SJSA1 (cell line): ENCODE measurements at regions not wholly inside any gene's neighbourhood (a gene's known extent, or its start where the extent isn't known, plus 50 kb on each side); places are given as distances from the start of the nearest gene placed in this dataset.
A peak's percentile ranks its signal among the peaks of the same experiment; 100 is the strongest.

Experiments used
- DNase-seq, 2 experiments: peaks; one replicate each; pipeline ENCODE4 v3.0.0-alpha.2; 2015 to 2020; ENCODE audit warnings: low spot score in 2 of 2, low read depth in 1 of 2
- H3K27ac ChIP-seq: fragments of 250-450 bp; sonication (Bioruptor Pico); 2 replicates; pipeline ENCODE4 v1.5.1; 2020; ENCODE audit warnings: mild to moderate bottlenecking, moderate library complexity
- H3K27me3 ChIP-seq: fragments of 250-450 bp; sonication (Bioruptor Pico); replicated peaks from 2 replicates; pipeline ENCODE4 v1.5.1; 2020; ENCODE audit warnings: mild to moderate bottlenecking, moderate library complexity
- H3K36me3 ChIP-seq: fragments of 250-450 bp; sonication (Bioruptor Pico); 2 replicates; pipeline ENCODE4 v1.5.1; 2020; ENCODE audit warnings: mild to moderate bottlenecking
- H3K4me1 ChIP-seq: fragments of 250-450 bp; sonication (Bioruptor Pico); replicated peaks from 2 replicates; pipeline ENCODE4 v1.6.1; 2021; ENCODE audit warnings: mild to moderate bottlenecking
- H3K4me3 ChIP-seq: fragments of 250-450 bp; sonication (Bioruptor Pico); 2 replicates; pipeline ENCODE4 v1.5.1; 2020; ENCODE audit warnings: mild to moderate bottlenecking
- H3K9me3 ChIP-seq: fragments of 250-450 bp; sonication (Bioruptor Pico); replicated peaks from 2 replicates; pipeline ENCODE4 v1.5.1; 2020; ENCODE audit warnings: mild to moderate bottlenecking

DNA sequence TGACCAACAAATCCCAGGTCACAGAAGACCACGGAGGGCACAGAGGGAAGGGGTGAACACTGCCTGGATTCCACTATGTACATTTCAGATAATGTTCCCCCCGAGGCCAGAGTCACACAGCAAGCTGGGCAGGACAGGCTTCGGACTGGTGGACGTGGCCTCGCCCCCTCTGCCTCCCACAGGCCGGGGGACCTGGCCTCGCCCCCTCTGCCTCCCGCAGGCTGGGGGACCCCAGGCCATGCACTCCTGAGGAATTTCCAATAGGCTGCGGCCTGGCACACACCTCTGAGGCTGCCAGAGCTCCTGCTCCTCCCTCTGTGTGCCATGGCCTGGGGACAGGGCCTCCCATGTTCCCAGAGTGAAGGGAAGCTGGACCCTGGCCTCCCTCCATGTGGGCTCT lies 1352.8 kb downstream of the BRD1 start:
- H3K27ac ChIP-seq = peak overlapping the region; percentile 75
- no peaks in the 10 kb centered on the region for H3K9me3 ChIP-seq

DNA sequence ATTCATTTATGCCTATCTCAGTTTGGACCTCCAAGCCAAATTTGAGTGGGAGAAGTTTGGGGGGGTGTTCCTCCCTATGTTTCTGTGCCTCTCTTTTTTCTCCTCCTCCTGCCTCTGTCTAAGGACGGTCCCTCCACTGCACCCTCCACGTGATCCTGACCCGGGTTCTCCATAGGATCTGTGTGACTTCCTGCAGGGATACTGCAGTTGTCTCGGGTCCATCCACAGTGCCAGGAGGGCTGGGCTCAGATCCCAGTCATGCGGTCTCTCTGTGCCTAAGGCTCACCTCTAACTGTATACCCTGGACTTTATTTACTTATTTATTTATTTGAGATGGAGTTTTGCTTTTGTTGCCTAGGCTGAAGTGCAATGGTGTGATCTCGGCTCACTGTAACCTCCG lies 1354.5 kb downstream of the BRD1 start:
- H3K27ac ChIP-seq = no peak overlapping the region
- no peaks in the 10 kb centered on the region for H3K36me3 ChIP-seq
- no peak overlapping the region for H3K4me3 ChIP-seq
- peaks cover 14% of the 10 kb centered on the region for H3K4me1 ChIP-seq
- peak in 1 of 2 experiments; percentile 17 for DNase-seq
- no peaks in the 10 kb centered on the region for H3K27me3 ChIP-seq
- H3K9me3 ChIP-seq = no peaks in the 10 kb centered on the region

More for the DNA sequence above, 1352.8 kb downstream of the BRD1 start:
- Histone ChIP-seq H3K4me3 (no peak overlapping the region), H3K27me3 (no peaks in the 10 kb centered on the region), H3K4me1 (peaks cover 14% of the 10 kb centered on the region), H3K36me3 (no peaks in the 10 kb centered on the region)
- DNase-seq = peak in 1 of 2 experiments; percentile 43

GRCh38 chr22:48464246-48464645 lies 1363.4 kb downstream of the BRD1 start:
- Histone ChIP-seq H3K4me3 (no peak overlapping the region), H3K36me3 (no peaks in the 10 kb centered on the region), H3K27me3 (no peaks in the 10 kb centered on the region), H3K27ac (no peak overlapping the region), H3K4me1 (peaks cover 5% of the 10 kb centered on the region), H3K9me3 (no peaks in the 10 kb centered on the region)
- peak in 1 of 2 experiments; percentile 20 for DNase-seq

GRCh38 chr22:48459859-48460823 lies 1367.5 kb downstream of the BRD1 start:
- H3K9me3 ChIP-seq = no peaks in the 10 kb centered on the region
- peak in 1 of 2 experiments; percentile 36 for DNase-seq
- H3K4me3 ChIP-seq = no peak overlapping the region
- H3K27me3 ChIP-seq = no peaks in the 10 kb centered on the region
- peaks cover 22% of the 10 kb centered on the region for H3K4me1 ChIP-seq
- no peak overlapping the region for H3K27ac ChIP-seq
- H3K36me3 ChIP-seq = no peaks in the 10 kb centered on the region

DNA sequence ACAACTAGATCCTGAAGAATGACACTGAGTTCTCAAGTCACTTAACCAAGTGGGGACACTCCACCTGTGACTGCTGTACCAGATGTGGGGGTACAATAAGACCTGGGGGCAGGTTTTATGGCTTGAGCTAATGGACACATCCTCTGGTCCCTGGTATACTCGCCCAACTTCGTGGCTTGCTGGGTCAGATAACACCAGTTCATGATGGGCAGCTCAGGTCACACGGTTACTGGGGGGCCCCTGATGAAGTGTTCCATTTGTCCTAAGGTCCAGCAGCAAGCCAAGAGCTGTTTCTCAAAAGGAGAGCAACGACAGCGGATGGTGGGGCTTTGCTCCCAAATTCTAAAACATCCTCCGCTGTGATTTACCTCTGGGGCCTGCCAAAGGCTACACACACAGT lies 1368.4 kb downstream of the BRD1 start:
- Histone ChIP-seq H3K4me1 (peaks cover 18% of the 10 kb centered on the region), H3K27me3 (no peaks in the 10 kb centered on the region), H3K9me3 (no peaks in the 10 kb centered on the region), H3K4me3 (no peak overlapping the region), H3K36me3 (no peaks in the 10 kb centered on the region), H3K27ac (no peak overlapping the region)
- peak in 1 of 2 experiments; percentile 30 for DNase-seq

- Histone ChIP-seq H3K4me1 (peaks cover 17% of the 10 kb centered on the region), H3K4me3 (no peak overlapping the region), H3K9me3 (no peaks in the 10 kb centered on the region), H3K27me3 (no peaks in the 10 kb centered on the region), H3K27ac (peak overlapping the region; percentile 59), H3K36me3 (no peaks in the 10 kb centered on the region)
- peak; percentile 69 to 74 for DNase-seq
Measured at GRCh38 chr22:48456449-48456848, 1371.2 kb downstream of the BRD1 start.

- H3K36me3 ChIP-seq = no peaks in the 10 kb centered on the region
- DNase-seq = no peak
- H3K9me3 ChIP-seq = no peaks in the 10 kb centered on the region
- no peak overlapping the region for H3K4me3 ChIP-seq
- no peaks in the 10 kb centered on the region for H3K27me3 ChIP-seq
- peaks cover 34% of the 10 kb centered on the region for H3K4me1 ChIP-seq
- no peak overlapping the region for H3K27ac ChIP-seq
Measured at GRCh38 chr22:48453751-48454485, 1373.8 kb downstream of the BRD1 start.

- H3K4me3 ChIP-seq = no peak overlapping the region
- no peak for DNase-seq
- peaks cover 38% of the 10 kb centered on the region for H3K4me1 ChIP-seq
Measured at GRCh38 chr22:48453171-48453570, 1374.5 kb downstream of the BRD1 start.

DNA sequence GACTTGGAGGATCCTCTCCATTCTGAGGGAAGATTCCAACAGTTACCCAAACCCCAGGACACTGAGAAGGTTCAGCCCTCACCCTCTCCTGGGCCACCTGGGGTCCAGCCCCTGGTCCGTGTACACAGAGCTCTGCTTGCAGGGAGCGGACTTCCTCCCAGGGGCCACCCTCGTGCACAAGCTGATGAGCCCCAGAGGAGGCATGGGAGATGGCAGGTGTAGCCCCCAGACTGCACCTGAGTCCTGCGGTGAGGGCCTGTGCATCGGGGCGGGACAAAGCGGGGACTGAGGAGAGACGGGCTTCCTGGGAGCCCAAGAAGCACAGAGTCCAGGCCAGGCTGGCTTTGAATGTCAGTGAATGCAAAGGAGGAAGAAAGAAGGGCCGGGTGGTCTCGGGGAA lies 1374.9 kb downstream of the BRD1 start:
- H3K27me3 ChIP-seq = no peaks in the 10 kb centered on the region
- H3K9me3 ChIP-seq = no peaks in the 10 kb centered on the region
- H3K4me1 ChIP-seq = peaks cover 38% of the 10 kb centered on the region
- DNase-seq = no peak
- H3K36me3 ChIP-seq = no peaks in the 10 kb centered on the region
- no peak overlapping the region for H3K27ac ChIP-seq
- H3K4me3 ChIP-seq = no peak overlapping the region

More at GRCh38 chr22:48453171-48453570, 1374.5 kb downstream of the BRD1 start:
- Histone ChIP-seq H3K27ac (no peak overlapping the region), H3K27me3 (no peaks in the 10 kb centered on the region), H3K9me3 (no peaks in the 10 kb centered on the region), H3K36me3 (no peaks in the 10 kb centered on the region)

DNA sequence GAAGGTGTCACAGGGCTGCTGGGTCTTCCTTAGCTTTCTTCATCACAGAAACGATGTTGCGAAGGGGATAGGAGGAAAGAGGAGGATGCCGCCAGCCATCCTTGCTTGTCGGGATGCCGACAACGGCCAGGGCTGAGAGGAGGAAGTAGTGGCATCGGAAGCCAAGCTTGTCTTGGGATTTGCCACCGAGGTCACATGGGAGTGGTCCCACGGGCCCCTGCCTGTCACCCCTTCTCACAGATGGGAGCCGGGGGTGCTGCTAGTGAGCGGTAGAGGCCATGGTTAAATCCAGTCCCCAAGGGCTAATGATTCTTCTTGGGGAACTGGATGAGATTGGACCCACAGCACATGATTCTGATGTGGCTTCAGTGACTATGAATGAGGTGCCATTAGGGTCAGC lies 1375.8 kb downstream of the BRD1 start:
- no peaks in the 10 kb centered on the region for H3K9me3 ChIP-seq
- no peaks in the 10 kb centered on the region for H3K36me3 ChIP-seq
- H3K27me3 ChIP-seq = no peaks in the 10 kb centered on the region
- peaks cover 39% of the 10 kb centered on the region for H3K4me1 ChIP-seq
- DNase-seq = no peak
- H3K4me3 ChIP-seq = no peak overlapping the region
- H3K27ac ChIP-seq = no peak overlapping the region

DNA sequence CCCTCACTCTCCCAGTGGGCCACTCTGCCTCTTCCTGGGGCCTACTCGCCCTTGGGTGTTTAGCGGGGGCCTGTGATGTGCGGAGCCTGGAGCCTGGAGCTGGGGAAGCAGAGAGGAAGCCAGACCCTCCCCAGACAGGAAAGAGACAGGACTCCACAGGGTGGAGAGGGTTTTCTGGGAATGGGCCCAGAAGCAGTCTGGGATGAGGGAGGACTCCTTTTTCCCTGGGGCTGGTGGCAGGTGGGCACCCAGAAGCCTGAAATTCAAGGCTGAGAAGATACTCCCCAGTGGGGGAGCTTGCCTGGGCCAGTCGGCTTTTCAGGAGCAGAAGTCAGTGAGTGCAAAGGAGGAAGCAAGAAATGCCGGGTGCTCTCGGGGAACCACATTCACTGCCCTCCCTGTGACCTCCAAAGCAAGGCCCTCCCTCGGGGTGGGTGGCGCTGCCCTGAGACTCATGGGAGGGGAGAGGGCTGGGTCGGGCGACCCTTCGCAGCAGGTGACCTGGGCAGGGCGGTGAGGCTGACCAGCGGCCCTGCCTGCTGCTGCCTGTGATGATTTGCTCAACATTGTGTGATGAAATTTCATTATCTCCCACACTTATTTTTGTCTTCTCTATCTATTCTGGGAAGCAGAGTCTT lies 1377.4 kb downstream of the BRD1 start:
- no peak for DNase-seq
- peaks cover 42% of the 10 kb centered on the region for H3K4me1 ChIP-seq
- peak overlapping the region; percentile 49 for H3K27ac ChIP-seq
- no peaks in the 10 kb centered on the region for H3K9me3 ChIP-seq
- no peaks in the 10 kb centered on the region for H3K27me3 ChIP-seq
- H3K36me3 ChIP-seq = no peaks in the 10 kb centered on the region
- H3K4me3 ChIP-seq = no peak overlapping the region

DNA sequence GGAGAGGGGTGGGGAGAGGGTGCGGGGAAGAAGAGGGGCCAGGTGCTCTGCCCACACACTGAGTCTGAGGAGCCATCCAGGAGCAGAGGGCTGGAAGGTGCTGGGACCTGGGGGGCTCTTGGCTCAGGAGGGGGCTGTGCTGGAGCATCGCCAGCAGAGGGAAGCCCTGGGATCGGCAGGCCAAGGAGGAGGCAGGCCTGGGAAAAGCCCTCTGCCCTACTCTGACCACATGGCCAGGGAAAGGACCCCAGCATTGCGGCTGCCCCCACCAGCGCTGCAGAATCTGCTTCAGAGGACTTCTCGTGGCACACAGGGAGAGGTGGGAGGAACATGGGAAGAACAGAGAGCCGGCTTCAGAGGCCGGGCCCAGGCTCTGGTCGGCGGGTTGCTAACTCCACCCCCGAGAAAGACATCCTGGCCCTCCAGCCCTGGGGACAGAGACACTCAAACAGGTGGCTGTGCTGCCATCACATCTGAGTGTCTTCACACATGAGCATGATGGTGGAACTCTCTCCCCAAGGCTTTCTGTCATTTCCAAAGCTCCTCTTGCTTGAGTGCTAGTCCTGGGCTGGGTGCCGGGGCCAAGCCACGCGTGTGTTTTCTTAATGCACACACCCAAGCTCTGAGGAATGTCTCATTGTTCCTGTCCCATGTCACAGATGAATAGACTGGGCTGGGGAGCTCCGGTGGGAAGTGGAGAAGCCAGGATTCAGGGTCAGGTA lies 1378.0 kb downstream of the BRD1 start:
- Histone ChIP-seq H3K4me1 (peaks cover 49% of the 10 kb centered on the region), H3K27me3 (no peaks in the 10 kb centered on the region), H3K36me3 (no peaks in the 10 kb centered on the region), H3K4me3 (no peak overlapping the region), H3K27ac (peak overlapping the region; percentile 49), H3K9me3 (no peaks in the 10 kb centered on the region)
- peak in 1 of 2 experiments; percentile 51 for DNase-seq

- DNase-seq = no peak
- no peaks in the 10 kb centered on the region for H3K36me3 ChIP-seq
- H3K27ac ChIP-seq = no peak overlapping the region
- peaks cover 57% of the 10 kb centered on the region for H3K4me1 ChIP-seq
- H3K9me3 ChIP-seq = no peaks in the 10 kb centered on the region
- no peak overlapping the region for H3K4me3 ChIP-seq
- H3K27me3 ChIP-seq = no peaks in the 10 kb centered on the region
Measured at GRCh38 chr22:48448821-48449220, 1378.9 kb downstream of the BRD1 start.
